A673 (cell line): ENCODE measurements at regions not wholly inside any gene's neighbourhood (a gene's known extent, or its start where the extent isn't known, plus 50 kb on each side); places are given as distances from the start of the nearest gene placed in this dataset.

Experiments
- BruUV-seq: library from RNA; stranded (reverse); fragments of 400-500 nt; replicated peaks from 2 replicates; lab custom pipeline; 2021; lab: Mats Ljungman, UMichigan
- CTCF ChIA-PET: fragments of 300-600 bp; sonication (Branson Sonifier 250); formaldehyde crosslinking; loops from one replicate; lab custom pipeline; 2022; ENCODE audit warnings: antibody characterized with exemption; lab: Charles Lee
- POLR2A ChIA-PET: fragments of 300-600 bp; sonication (Branson Sonifier 250); formaldehyde crosslinking; loops from one replicate; lab custom pipeline; 2022; ENCODE audit warnings: antibody characterized with exemption; ENCODE audit not compliant: low non-redundant PET; lab: Charles Lee
- DNase-seq: peaks from one replicate; pipeline ENCODE4 v3.0.0-alpha.2; 2015; ENCODE audit warnings: low spot score
- H3K27ac ChIP-seq: fragments of 200-600 bp; sonication (generic); 2 replicates; pipeline ENCODE4 v1.5.1; 2016; ENCODE audit warnings: mixed run types, low read depth, mild to moderate bottlenecking, mixed read lengths, antibody characterized with exemption, low read length; ENCODE audit not compliant: poor library complexity, severe bottlenecking
- H3K27me3 ChIP-seq: fragments of 200-600 bp; sonication (generic); replicated peaks from 2 replicates; pipeline ENCODE4 v1.6.1; 2017; ENCODE audit warnings: mixed run types, low read depth, mild to moderate bottlenecking, mixed read lengths, antibody characterized with exemption, low read length; ENCODE audit not compliant: insufficient read depth, poor library complexity
- H3K36me3 ChIP-seq: fragments of 200-600 bp; sonication (generic); 2 replicates; pipeline ENCODE4 v1.6.1; 2016; ENCODE audit warnings: mixed run types, mild to moderate bottlenecking, mixed read lengths, antibody characterized with exemption, low read length; ENCODE audit not compliant: insufficient read depth, poor library complexity, severe bottlenecking
- H3K4me1 ChIP-seq: fragments of 200-600 bp; sonication (generic); 2 replicates; pipeline ENCODE4 v1.6.1; 2017; ENCODE audit warnings: mixed run types, mild to moderate bottlenecking, mixed read lengths, antibody characterized with exemption, low read length; ENCODE audit not compliant: insufficient read depth, poor library complexity, severe bottlenecking
- H3K4me3 ChIP-seq: fragments of 200-600 bp; sonication (generic); 2 replicates; pipeline ENCODE4 v1.5.1; 2016; ENCODE audit warnings: low read depth, mixed run types, mild to moderate bottlenecking, mixed read lengths, low read length; ENCODE audit not compliant: poor library complexity, severe bottlenecking
- H3K9me3 ChIP-seq: fragments of 200-600 bp; sonication (generic); 2 replicates; pipeline ENCODE4 v1.6.1; 2016; ENCODE audit warnings: mixed run types, low read depth, mild to moderate bottlenecking, mixed read lengths, antibody characterized with exemption, low read length; ENCODE audit not compliant: poor library complexity, severe bottlenecking
- CTCF ChIP-seq: fragments of 300-800, 200-600 bp; sonication (generic); conservative IDR thresholded peaks from 2 replicates; pipeline ENCODE4 v1.5.1; 2017; ENCODE audit warnings: low read depth, mild to moderate bottlenecking, antibody characterized with exemption, low read length, moderate library complexity, mixed read lengths
- EZH2 ChIP-seq: fragments of 200-600 bp; sonication (generic); IDR thresholded peaks from 2 replicates; pipeline ENCODE4 v1.6.1; 2017; ENCODE audit warnings: borderline replicate concordance, low read depth, mild to moderate bottlenecking, mixed read lengths, antibody characterized with exemption, low read length; ENCODE audit not compliant: poor library complexity, severe bottlenecking
- intact Hi-C: fragments of 100-400 bp; cut with micrococcal nuclease; formaldehyde crosslinking; loops from one replicate; pipeline ENCODE4 v1.10.0; 2022; ENCODE audit not compliant: unreplicated experiment

GRCh38 chr4:74661427-74662201 lies 132.7 kb downstream of the BTC start:
- no peak overlapping the region for H3K27ac ChIP-seq
- intact Hi-C loops, result no loop called here
- CTCF ChIA-PET, result interaction anchor here (0.7 kb wide), 1 partner anchor 10 kb away, joined by 5 read pairs; no protein-coding TSS in a partner anchor
- no peak for DNase-seq
- no peak overlapping the region for H3K4me3 ChIP-seq
- no peaks in the 10 kb centered on the region for H3K4me1 ChIP-seq
- H3K36me3 ChIP-seq, result no peaks in the 10 kb centered on the region
- BruUV-seq, result no TSS peak
- TF ChIP-seq CTCF, result no peak
- TF ChIP-seq EZH2, result no peak
- POLR2A ChIA-PET, result no interaction called here
- H3K9me3 ChIP-seq, result no peaks in the 10 kb centered on the region
- no peaks in the 10 kb centered on the region for H3K27me3 ChIP-seq

GRCh38 chr4:74663631-74664030 lies 130.7 kb downstream of the BTC start:
- TF ChIP-seq CTCF (no peak), EZH2 (no peak)
- no peak overlapping the region for H3K4me3 ChIP-seq
- H3K36me3 ChIP-seq, result no peaks in the 10 kb centered on the region
- intact Hi-C loops, result no loop called here
- no peak for DNase-seq
- H3K4me1 ChIP-seq, result no peaks in the 10 kb centered on the region
- ChIA-PET POLR2A (no interaction called here), CTCF (no interaction called here)
- no TSS peak for BruUV-seq
- no peaks in the 10 kb centered on the region for H3K27me3 ChIP-seq
- no peaks in the 10 kb centered on the region for H3K9me3 ChIP-seq
- H3K27ac ChIP-seq, result no peak overlapping the region

GRCh38 chr4:74665346-74665745 lies 129.0 kb downstream of the BTC start:
- intact Hi-C loops, result no loop called here
- H3K4me3 ChIP-seq, result no peak overlapping the region
- DNase-seq, result no peak
- no peak overlapping the region for H3K27ac ChIP-seq
- H3K27me3 ChIP-seq, result no peaks in the 10 kb centered on the region
- no peaks in the 10 kb centered on the region for H3K9me3 ChIP-seq
- H3K4me1 ChIP-seq, result no peaks in the 10 kb centered on the region
- no peak for TF ChIP-seq EZH2
- no peak for TF ChIP-seq CTCF
- H3K36me3 ChIP-seq, result no peaks in the 10 kb centered on the region
- CTCF ChIA-PET, result no interaction called here
- BruUV-seq, result no TSS peak
- POLR2A ChIA-PET, result no interaction called here
